ENCODE measurements at regions not wholly inside any gene's neighbourhood (a gene's known extent, or its start where the extent isn't known, plus 50 kb on each side); places are given as distances from the start of the nearest gene placed in this dataset.
"Not testable (repeated sequence)": the region's sequence is repeated elsewhere in the genome, so short reads cannot be mapped to it uniquely, and the experiment has no call there.

- no peak for DNase-seq (ENCODE audit: low read depth)
- H3K4me3 ChIP-seq (ENCODE audit: low read depth, low read length) = no peak overlapping the region
- TF ChIP-seq CTCF (conservative IDR thresholded peaks at IDR 0.05; ENCODE audit: low read depth, low read length) = no peak
Measured at GRCh38 chr14:25828562-25828961, 769.3 kb downstream of the NOVA1 start.

- TF ChIP-seq CTCF (conservative IDR thresholded peaks at IDR 0.05; ENCODE audit: low read depth, low read length) = no peak
- H3K4me3 ChIP-seq (ENCODE audit: low read depth, low read length) = no peak overlapping the region
- DNase-seq (ENCODE audit: low read depth) = no peak
Measured at GRCh38 chr14:25826105-25826504, 771.7 kb downstream of the NOVA1 start.

GRCh38 chr14:25820368-25820767, 770.4 kb upstream of the STXBP6 start:
- H3K4me3 ChIP-seq (ENCODE audit: low read depth, low read length) = no peak overlapping the region
- DNase-seq (ENCODE audit: low read depth) = no peak
- no peak for TF ChIP-seq CTCF (conservative IDR thresholded peaks at IDR 0.05; ENCODE audit: low read depth, low read length)

- not testable (repeated sequence) for DNase-seq (ENCODE audit: low read depth); H3K4me3 ChIP-seq (ENCODE audit: low read depth, low read length)
Measured at GRCh38 chr14:25814622-25815021, 764.7 kb upstream of the STXBP6 start.

- H3K4me3 ChIP-seq (ENCODE audit: low read depth, low read length) = no peak overlapping the region
- no peak for TF ChIP-seq CTCF (conservative IDR thresholded peaks at IDR 0.05; ENCODE audit: low read depth, low read length)
- DNase-seq (ENCODE audit: low read depth) = no peak
Measured at GRCh38 chr14:25803386-25804018, 753.6 kb upstream of the STXBP6 start.

- no peak for TF ChIP-seq CTCF (conservative IDR thresholded peaks at IDR 0.05; ENCODE audit: low read depth, low read length)
- no peak overlapping the region for H3K4me3 ChIP-seq (ENCODE audit: low read depth, low read length)
- DNase-seq (ENCODE audit: low read depth) = no peak
Measured at GRCh38 chr14:25800841-25801240, 750.9 kb upstream of the STXBP6 start.

- TF ChIP-seq CTCF (conservative IDR thresholded peaks at IDR 0.05; ENCODE audit: low read depth, low read length) = no peak
- DNase-seq (ENCODE audit: low read depth) = no peak
- H3K4me3 ChIP-seq (ENCODE audit: low read depth, low read length) = no peak overlapping the region
Measured at GRCh38 chr14:25788252-25788651, 738.3 kb upstream of the STXBP6 start.
